Activated CD4-positive, alpha-beta T cell treated with anti-CD3 and anti-CD28 coated beads, Interleukin-2, amount 10 ng/mL, durations not matched to agents 7 days and 5 days (primary cell): ENCODE measurements at regions not wholly inside any gene's neighbourhood (a gene's known extent, or its start where the extent isn't known, plus 50 kb on each side); places are given as distances from the start of the nearest gene placed in this dataset.
"Not testable (repeated sequence)": the region's sequence is repeated elsewhere in the genome, so short reads cannot be mapped to it uniquely, and the experiment has no call there.

ENCODE experiments used
- CTCF ChIA-PET: fragments of 350-600 bp; sonication (Branson Sonifier 250); formaldehyde crosslinking; loops from one replicate; lab custom pipeline; 2021; ENCODE audit warnings: antibody characterized with exemption; lab: Charles Lee
- POLR2A ChIA-PET: fragments of 350-600 bp; sonication (Branson Sonifier 250); formaldehyde crosslinking; loops from one replicate; lab custom pipeline; 2021; ENCODE audit warnings: antibody characterized with exemption; lab: Charles Lee
- DNase-seq: peaks from one replicate; pipeline ENCODE4 v3.0.0-alpha.2; 2020
- H3K27ac Mint-ChIP-seq: one replicate; pipeline ENCODE4 v1.8.0; 2021; ENCODE audit warnings: mild to moderate bottlenecking, moderate library complexity, mixed read lengths
- H3K27me3 Mint-ChIP-seq: one replicate; pipeline ENCODE4 v1.8.0; 2021; ENCODE audit warnings: mixed read lengths
- H3K36me3 Mint-ChIP-seq: one replicate; pipeline ENCODE4 v1.8.0; 2021; ENCODE audit warnings: low read depth, mixed read lengths
- H3K4me1 Mint-ChIP-seq: one replicate; pipeline ENCODE4 v1.8.0; 2021; ENCODE audit warnings: mixed read lengths
- H3K4me3 Mint-ChIP-seq: one replicate; pipeline ENCODE4 v1.8.0; 2021; ENCODE audit warnings: mild to moderate bottlenecking, moderate library complexity, mixed read lengths
- H3K9me3 Mint-ChIP-seq: one replicate; pipeline ENCODE4 v1.8.0; 2021; ENCODE audit warnings: mixed read lengths

- H3K27me3 Mint-ChIP-seq: no peaks in the 10 kb centered on the region
- no peaks in the 10 kb centered on the region for H3K9me3 Mint-ChIP-seq
- H3K27ac Mint-ChIP-seq: no peak overlapping the region
- DNase-seq: no peak
- H3K36me3 Mint-ChIP-seq: no peaks in the 10 kb centered on the region
- H3K4me1 Mint-ChIP-seq: no peaks in the 10 kb centered on the region
- POLR2A ChIA-PET: no interaction called here
- CTCF ChIA-PET: no interaction called here
- H3K4me3 Mint-ChIP-seq: no peak overlapping the region
Observed at GRCh38 chr21:18000981-18001686, 182.0 kb upstream of the C21orf91 start.

GRCh38 chr21:17998599-17998998 is 179.4 kb upstream of the C21orf91 start:
- H3K4me1 Mint-ChIP-seq, POLR2A ChIA-PET, H3K9me3 Mint-ChIP-seq, DNase-seq, H3K4me3 Mint-ChIP-seq, H3K27me3 Mint-ChIP-seq, H3K36me3 Mint-ChIP-seq, CTCF ChIA-PET, H3K27ac Mint-ChIP-seq: not testable (repeated sequence)

GRCh38 chr21:17989780-17990179 is 170.6 kb upstream of the C21orf91 start:
- DNase-seq: no peak
- Mint-ChIP-seq H3K36me3 (no peaks in the 10 kb centered on the region), H3K27me3 (no peaks in the 10 kb centered on the region), H3K9me3 (peaks cover 8% of the 10 kb centered on the region), H3K4me3 (no peak overlapping the region), H3K27ac (no peak overlapping the region), H3K4me1 (no peaks in the 10 kb centered on the region)
- CTCF ChIA-PET: interaction anchor here (0.8 kb wide), 1 partner anchor 16 kb away, joined by 3 read pairs; no protein-coding TSS in a partner anchor
- POLR2A ChIA-PET: no interaction called here

- no peaks in the 10 kb centered on the region for H3K27me3 Mint-ChIP-seq
- H3K27ac Mint-ChIP-seq: no peak overlapping the region
- no peaks in the 10 kb centered on the region for H3K36me3 Mint-ChIP-seq
- peaks cover 8% of the 10 kb centered on the region for H3K9me3 Mint-ChIP-seq
- DNase-seq: no peak
- POLR2A ChIA-PET: no interaction called here
- CTCF ChIA-PET: no interaction called here
- no peak overlapping the region for H3K4me3 Mint-ChIP-seq
- no peaks in the 10 kb centered on the region for H3K4me1 Mint-ChIP-seq
Observed at GRCh38 chr21:17988102-17988437, 168.9 kb upstream of the C21orf91 start.

- no peaks in the 10 kb centered on the region for H3K4me1 Mint-ChIP-seq
- H3K9me3 Mint-ChIP-seq: peaks cover 8% of the 10 kb centered on the region
- H3K36me3 Mint-ChIP-seq: no peaks in the 10 kb centered on the region
- ChIA-PET POLR2A (no interaction called here), CTCF (no interaction called here)
- no peaks in the 10 kb centered on the region for H3K27me3 Mint-ChIP-seq
- H3K4me3 Mint-ChIP-seq: no peak overlapping the region
- no peak for DNase-seq
- no peak overlapping the region for H3K27ac Mint-ChIP-seq
Observed at GRCh38 chr21:17987382-17988101, 168.4 kb upstream of the C21orf91 start.

- H3K4me3 Mint-ChIP-seq: no peak overlapping the region
- no peaks in the 10 kb centered on the region for H3K27me3 Mint-ChIP-seq
- H3K9me3 Mint-ChIP-seq: peaks cover 2% of the 10 kb centered on the region
- no peaks in the 10 kb centered on the region for H3K4me1 Mint-ChIP-seq
- H3K36me3 Mint-ChIP-seq: no peaks in the 10 kb centered on the region
- CTCF ChIA-PET: no interaction called here
- POLR2A ChIA-PET: no interaction called here
- H3K27ac Mint-ChIP-seq: no peak overlapping the region
- DNase-seq: no peak
Observed at GRCh38 chr21:17981060-17981740, 162.0 kb upstream of the C21orf91 start.

- no peak for DNase-seq
- ChIA-PET CTCF (no interaction called here), POLR2A (no interaction called here)
- no peak overlapping the region for H3K4me3 Mint-ChIP-seq
- no peaks in the 10 kb centered on the region for H3K36me3 Mint-ChIP-seq
- H3K27me3 Mint-ChIP-seq: no peaks in the 10 kb centered on the region
- H3K27ac Mint-ChIP-seq: no peak overlapping the region
- no peaks in the 10 kb centered on the region for H3K9me3 Mint-ChIP-seq
- no peaks in the 10 kb centered on the region for H3K4me1 Mint-ChIP-seq
Observed at GRCh38 chr21:17979763-17980162, 160.6 kb upstream of the C21orf91 start.

- H3K27me3 Mint-ChIP-seq: no peaks in the 10 kb centered on the region
- no peak overlapping the region for H3K27ac Mint-ChIP-seq
- no peaks in the 10 kb centered on the region for H3K4me1 Mint-ChIP-seq
- POLR2A ChIA-PET: no interaction called here
- H3K4me3 Mint-ChIP-seq: no peak overlapping the region
- CTCF ChIA-PET: no interaction called here
- no peaks in the 10 kb centered on the region for H3K9me3 Mint-ChIP-seq
- no peak for DNase-seq
- H3K36me3 Mint-ChIP-seq: no peaks in the 10 kb centered on the region
Observed at GRCh38 chr21:17978895-17979294, 159.7 kb upstream of the C21orf91 start.

- POLR2A ChIA-PET: no interaction called here
- H3K27ac Mint-ChIP-seq: no peak overlapping the region
Observed at GRCh38 chr21:17976691-17977090, 157.5 kb upstream of the C21orf91 start.

GRCh38 chr21:17976139-17976538 is 157.0 kb upstream of the C21orf91 start:
- H3K27ac Mint-ChIP-seq: no peak overlapping the region

More at GRCh38 chr21:17976691-17977090, 157.5 kb upstream of the C21orf91 start:
- Mint-ChIP-seq H3K4me1 (no peaks in the 10 kb centered on the region), H3K36me3 (no peaks in the 10 kb centered on the region), H3K4me3 (no peak overlapping the region), H3K9me3 (no peaks in the 10 kb centered on the region), H3K27me3 (no peaks in the 10 kb centered on the region)
- no peak for DNase-seq
- CTCF ChIA-PET: no interaction called here

GRCh38 chr21:17967319-17967718 is 148.2 kb upstream of the C21orf91 start:
- Mint-ChIP-seq H3K4me3 (no peak overlapping the region), H3K27ac (no peak overlapping the region), H3K27me3 (no peaks in the 10 kb centered on the region), H3K36me3 (no peaks in the 10 kb centered on the region), H3K4me1 (no peaks in the 10 kb centered on the region), H3K9me3 (no peaks in the 10 kb centered on the region)
- no peak for DNase-seq
- POLR2A ChIA-PET: no interaction called here
- CTCF ChIA-PET: no interaction called here

More at GRCh38 chr21:17976139-17976538, 157.0 kb upstream of the C21orf91 start:
- H3K4me3 Mint-ChIP-seq: no peak overlapping the region
- DNase-seq: no peak
- H3K27me3 Mint-ChIP-seq: no peaks in the 10 kb centered on the region
- H3K9me3 Mint-ChIP-seq: no peaks in the 10 kb centered on the region
- POLR2A ChIA-PET: no interaction called here
- CTCF ChIA-PET: no interaction called here
- no peaks in the 10 kb centered on the region for H3K4me1 Mint-ChIP-seq
- H3K36me3 Mint-ChIP-seq: no peaks in the 10 kb centered on the region

GRCh38 chr21:17964716-17965115 is 145.6 kb upstream of the C21orf91 start:
- Mint-ChIP-seq H3K27ac (no peak overlapping the region), H3K9me3 (no peaks in the 10 kb centered on the region), H3K27me3 (no peaks in the 10 kb centered on the region), H3K36me3 (no peaks in the 10 kb centered on the region), H3K4me1 (no peaks in the 10 kb centered on the region), H3K4me3 (no peak overlapping the region)
- no peak for DNase-seq
- ChIA-PET CTCF (no interaction called here), POLR2A (no interaction called here)

GRCh38 chr21:17964199-17964598 is 145.0 kb upstream of the C21orf91 start:
- Mint-ChIP-seq H3K27ac (no peak overlapping the region), H3K27me3 (no peaks in the 10 kb centered on the region), H3K4me3 (no peak overlapping the region), H3K4me1 (no peaks in the 10 kb centered on the region), H3K9me3 (no peaks in the 10 kb centered on the region), H3K36me3 (no peaks in the 10 kb centered on the region)
- ChIA-PET POLR2A (no interaction called here), CTCF (no interaction called here)
- no peak for DNase-seq
